ENCODE measurements at regions not wholly inside any gene's neighbourhood (a gene's known extent, or its start where the extent isn't known, plus 50 kb on each side); places are given as distances from the start of the nearest gene placed in this dataset.

- Histone ChIP-seq H3K27ac (ENCODE audit: low read depth, low read length) (peak overlapping the region; percentile 27), H4K20me1 (ENCODE audit: control insufficient read depth, insufficient read depth, low read depth, low read length) (no peaks in the 10 kb centered on the region), H3F3A (ENCODE audit: control insufficient read depth, insufficient read depth) (no peaks in the 10 kb centered on the region), H3K36me3 (ENCODE audit: control insufficient read depth, low read length) (no peaks in the 10 kb centered on the region), H3K4me2 (ENCODE audit: low read length) (peak overlapping the region; percentile 65), H3K79me2 (ENCODE audit: control insufficient read depth, low read length) (no peaks in the 10 kb centered on the region), H3K27me3 (ENCODE audit: control insufficient read depth, low read length) (no peaks in the 10 kb centered on the region), H3K4me3 (ENCODE audit: low read length) (peak overlapping the region; percentile 44), H3K9me3 (ENCODE audit: control insufficient read depth, insufficient read depth, low read length) (no peaks in the 10 kb centered on the region), H3K9me2 (replicated peaks; ENCODE audit: control insufficient read depth, low read length) (no peaks in the 10 kb centered on the region), H3K4me1 (ENCODE audit: control insufficient read depth, low read length) (peaks cover 20% of the 10 kb centered on the region)
- TF ChIP-seq EZH2phosphoT487 (IDR thresholded peaks at IDR 0.05; ENCODE audit: borderline replicate concordance, low read length) (no peak), CTCF (IDR thresholded peaks at IDR 0.05; ENCODE audit: low read depth, low read length, poor library complexity, severe bottlenecking) (no peak)
Observed at GRCh38 chr3:177538750-177539730, 341.8 kb upstream of the TBL1XR1 start.

- TF ChIP-seq EZH2phosphoT487 (IDR thresholded peaks at IDR 0.05; ENCODE audit: borderline replicate concordance, low read length) (no peak), CTCF (IDR thresholded peaks at IDR 0.05; ENCODE audit: low read depth, low read length, poor library complexity, severe bottlenecking) (no peak)
- H3K79me2 ChIP-seq (ENCODE audit: control insufficient read depth, low read length), result no peaks in the 10 kb centered on the region
- H3F3A ChIP-seq (ENCODE audit: control insufficient read depth, insufficient read depth), result no peaks in the 10 kb centered on the region
- H3K4me1 ChIP-seq (ENCODE audit: control insufficient read depth, low read length), result peaks cover 20% of the 10 kb centered on the region
- no peaks in the 10 kb centered on the region for H3K9me2 ChIP-seq (replicated peaks; ENCODE audit: control insufficient read depth, low read length)
- no peak overlapping the region for H3K27ac ChIP-seq (ENCODE audit: low read depth, low read length)
- H3K4me2 ChIP-seq (ENCODE audit: low read length), result no peak overlapping the region
- H3K4me3 ChIP-seq (ENCODE audit: low read length), result no peak overlapping the region
- no peaks in the 10 kb centered on the region for H3K36me3 ChIP-seq (ENCODE audit: control insufficient read depth, low read length)
- H4K20me1 ChIP-seq (ENCODE audit: control insufficient read depth, insufficient read depth, low read depth, low read length), result no peaks in the 10 kb centered on the region
- H3K9me3 ChIP-seq (ENCODE audit: control insufficient read depth, insufficient read depth, low read length), result no peaks in the 10 kb centered on the region
- H3K27me3 ChIP-seq (ENCODE audit: control insufficient read depth, low read length), result no peaks in the 10 kb centered on the region
Observed at GRCh38 chr3:177541541-177541940, 344.3 kb upstream of the TBL1XR1 start.

GRCh38 chr3:177545964-177546363 is 348.7 kb upstream of the TBL1XR1 start:
- no peak overlapping the region for H3K4me3 ChIP-seq (ENCODE audit: low read length)
- TF ChIP-seq CTCF (IDR thresholded peaks at IDR 0.05; ENCODE audit: low read depth, low read length, poor library complexity, severe bottlenecking), result no peak
- TF ChIP-seq EZH2phosphoT487 (IDR thresholded peaks at IDR 0.05; ENCODE audit: borderline replicate concordance, low read length), result no peak
- no peaks in the 10 kb centered on the region for H3K79me2 ChIP-seq (ENCODE audit: control insufficient read depth, low read length)
- no peaks in the 10 kb centered on the region for H3K9me2 ChIP-seq (replicated peaks; ENCODE audit: control insufficient read depth, low read length)
- H3K27ac ChIP-seq (ENCODE audit: low read depth, low read length), result no peak overlapping the region
- H3K36me3 ChIP-seq (ENCODE audit: control insufficient read depth, low read length), result no peaks in the 10 kb centered on the region
- no peaks in the 10 kb centered on the region for H3K9me3 ChIP-seq (ENCODE audit: control insufficient read depth, insufficient read depth, low read length)
- H4K20me1 ChIP-seq (ENCODE audit: control insufficient read depth, insufficient read depth, low read depth, low read length), result no peaks in the 10 kb centered on the region
- H3K4me2 ChIP-seq (ENCODE audit: low read length), result no peak overlapping the region
- H3K27me3 ChIP-seq (ENCODE audit: control insufficient read depth, low read length), result no peaks in the 10 kb centered on the region
- no peaks in the 10 kb centered on the region for H3F3A ChIP-seq (ENCODE audit: control insufficient read depth, insufficient read depth)
- no peaks in the 10 kb centered on the region for H3K4me1 ChIP-seq (ENCODE audit: control insufficient read depth, low read length)
